ENCODE measurements at regions not wholly inside any gene's neighbourhood (a gene's known extent, or its start where the extent isn't known, plus 50 kb on each side); places are given as distances from the start of the nearest gene placed in this dataset.

GRCh38 chr19:5216141-5216847 lies 124.3 kb downstream of the PTPRS start:
- DNase-seq (ENCODE audit: low read depth, low spot score): no peak
- no peak overlapping the region for H3K27ac ChIP-seq (ENCODE audit: low read length)
- no peaks in the 10 kb centered on the region for H3K27me3 ChIP-seq (ENCODE audit: control insufficient read depth, insufficient read depth, low read length)
- no peaks in the 10 kb centered on the region for H3K4me1 ChIP-seq (ENCODE audit: control insufficient read depth, insufficient read depth, low read length)
- no peak overlapping the region for H3K4me3 ChIP-seq (ENCODE audit: low read length)
- peaks cover 78% of the 10 kb centered on the region for H3K36me3 ChIP-seq (ENCODE audit: control insufficient read depth, insufficient read depth, low read length)
- no CpG with 5 or more reads among the region's 14 CpGs for WGBS (ENCODE audit: insufficient coverage, insufficient read length)
- no peaks in the 10 kb centered on the region for H3K9me3 ChIP-seq (ENCODE audit: control insufficient read depth, insufficient read depth, low read length)

- H3K27ac ChIP-seq (ENCODE audit: low read length): no peak overlapping the region
- DNase-seq (ENCODE audit: low read depth, low spot score): no peak
- no peak overlapping the region for H3K4me3 ChIP-seq (ENCODE audit: low read length)
- peaks cover 78% of the 10 kb centered on the region for H3K36me3 ChIP-seq (ENCODE audit: control insufficient read depth, insufficient read depth, low read length)
- no peaks in the 10 kb centered on the region for H3K4me1 ChIP-seq (ENCODE audit: control insufficient read depth, insufficient read depth, low read length)
- no peaks in the 10 kb centered on the region for H3K27me3 ChIP-seq (ENCODE audit: control insufficient read depth, insufficient read depth, low read length)
- no peaks in the 10 kb centered on the region for H3K9me3 ChIP-seq (ENCODE audit: control insufficient read depth, insufficient read depth, low read length)
- WGBS (ENCODE audit: insufficient coverage, insufficient read length): no CpG with 5 or more reads among the region's 18 CpGs
These were observed 125.2 kb downstream of the PTPRS start for GRCh38 chr19:5215431-5215830.

GRCh38 chr19:5214902-5215301 lies 125.7 kb downstream of the PTPRS start:
- no peaks in the 10 kb centered on the region for H3K27me3 ChIP-seq (ENCODE audit: control insufficient read depth, insufficient read depth, low read length)
- H3K4me3 ChIP-seq (ENCODE audit: low read length): no peak overlapping the region
- no peaks in the 10 kb centered on the region for H3K4me1 ChIP-seq (ENCODE audit: control insufficient read depth, insufficient read depth, low read length)
- H3K9me3 ChIP-seq (ENCODE audit: control insufficient read depth, insufficient read depth, low read length): no peaks in the 10 kb centered on the region
- no peak overlapping the region for H3K27ac ChIP-seq (ENCODE audit: low read length)
- H3K36me3 ChIP-seq (ENCODE audit: control insufficient read depth, insufficient read depth, low read length): peaks cover 79% of the 10 kb centered on the region
- WGBS (ENCODE audit: insufficient coverage, insufficient read length): no CpG with 5 or more reads among the region's 6 CpGs
- no peak for DNase-seq (ENCODE audit: low read depth, low spot score)

- H3K36me3 ChIP-seq (ENCODE audit: control insufficient read depth, insufficient read depth, low read length): peaks cover 78% of the 10 kb centered on the region
- WGBS (ENCODE audit: insufficient coverage, insufficient read length): no CpG with 5 or more reads among the region's 23 CpGs
These were observed 126.2 kb downstream of the PTPRS start for GRCh38 chr19:5214371-5214770.

GRCh38 chr19:5213667-5214066 lies 126.9 kb downstream of the PTPRS start:
- Histone ChIP-seq H3K27me3 (ENCODE audit: control insufficient read depth, insufficient read depth, low read length) (no peaks in the 10 kb centered on the region), H3K36me3 (ENCODE audit: control insufficient read depth, insufficient read depth, low read length) (peaks cover 76% of the 10 kb centered on the region), H3K4me3 (ENCODE audit: low read length) (no peak overlapping the region), H3K4me1 (ENCODE audit: control insufficient read depth, insufficient read depth, low read length) (no peaks in the 10 kb centered on the region), H3K9me3 (ENCODE audit: control insufficient read depth, insufficient read depth, low read length) (no peaks in the 10 kb centered on the region), H3K27ac (ENCODE audit: low read length) (no peak overlapping the region)
- no CpG with 5 or more reads among the region's 3 CpGs for WGBS (ENCODE audit: insufficient coverage, insufficient read length)
- no peak for DNase-seq (ENCODE audit: low read depth, low spot score)

More at GRCh38 chr19:5214371-5214770, 126.2 kb downstream of the PTPRS start:
- Histone ChIP-seq H3K27ac (ENCODE audit: low read length) (no peak overlapping the region), H3K4me3 (ENCODE audit: low read length) (no peak overlapping the region), H3K27me3 (ENCODE audit: control insufficient read depth, insufficient read depth, low read length) (no peaks in the 10 kb centered on the region), H3K4me1 (ENCODE audit: control insufficient read depth, insufficient read depth, low read length) (no peaks in the 10 kb centered on the region), H3K9me3 (ENCODE audit: control insufficient read depth, insufficient read depth, low read length) (no peaks in the 10 kb centered on the region)
- DNase-seq (ENCODE audit: low read depth, low spot score): no peak

- Histone ChIP-seq H3K27me3 (ENCODE audit: control insufficient read depth, insufficient read depth, low read length) (no peaks in the 10 kb centered on the region), H3K36me3 (ENCODE audit: control insufficient read depth, insufficient read depth, low read length) (peaks cover 82% of the 10 kb centered on the region), H3K9me3 (ENCODE audit: control insufficient read depth, insufficient read depth, low read length) (no peaks in the 10 kb centered on the region), H3K4me3 (ENCODE audit: low read length) (no peak overlapping the region), H3K4me1 (ENCODE audit: control insufficient read depth, insufficient read depth, low read length) (no peaks in the 10 kb centered on the region), H3K27ac (ENCODE audit: low read length) (no peak overlapping the region)
- no peak for DNase-seq (ENCODE audit: low read depth, low spot score)
- no CpG with 5 or more reads among the region's 30 CpGs for WGBS (ENCODE audit: insufficient coverage, insufficient read length)
These were observed 128.5 kb downstream of the PTPRS start for GRCh38 chr19:5212101-5212500.

- DNase-seq (ENCODE audit: low read depth, low spot score): no peak
- no peaks in the 10 kb centered on the region for H3K9me3 ChIP-seq (ENCODE audit: control insufficient read depth, insufficient read depth, low read length)
- H3K36me3 ChIP-seq (ENCODE audit: control insufficient read depth, insufficient read depth, low read length): peaks cover 76% of the 10 kb centered on the region
- no peak overlapping the region for H3K4me3 ChIP-seq (ENCODE audit: low read length)
- WGBS (ENCODE audit: insufficient coverage, insufficient read length): no CpG with 5 or more reads among the region's 9 CpGs
- H3K27ac ChIP-seq (ENCODE audit: low read length): no peak overlapping the region
- no peaks in the 10 kb centered on the region for H3K4me1 ChIP-seq (ENCODE audit: control insufficient read depth, insufficient read depth, low read length)
- H3K27me3 ChIP-seq (ENCODE audit: control insufficient read depth, insufficient read depth, low read length): no peaks in the 10 kb centered on the region
These were observed 129.3 kb downstream of the PTPRS start for GRCh38 chr19:5211217-5211822.

GRCh38 chr19:5210556-5210955 lies 130.1 kb downstream of the PTPRS start:
- DNase-seq (ENCODE audit: low read depth, low spot score): no peak
- no peaks in the 10 kb centered on the region for H3K9me3 ChIP-seq (ENCODE audit: control insufficient read depth, insufficient read depth, low read length)
- no peaks in the 10 kb centered on the region for H3K27me3 ChIP-seq (ENCODE audit: control insufficient read depth, insufficient read depth, low read length)
- no peak overlapping the region for H3K4me3 ChIP-seq (ENCODE audit: low read length)
- H3K36me3 ChIP-seq (ENCODE audit: control insufficient read depth, insufficient read depth, low read length): peaks cover 70% of the 10 kb centered on the region
- WGBS (ENCODE audit: insufficient coverage, insufficient read length): no CpG with 5 or more reads among the region's 23 CpGs
- no peaks in the 10 kb centered on the region for H3K4me1 ChIP-seq (ENCODE audit: control insufficient read depth, insufficient read depth, low read length)
- H3K27ac ChIP-seq (ENCODE audit: low read length): no peak overlapping the region

- no peak overlapping the region for H3K4me3 ChIP-seq (ENCODE audit: low read length)
- H3K27me3 ChIP-seq (ENCODE audit: control insufficient read depth, insufficient read depth, low read length): no peaks in the 10 kb centered on the region
- H3K36me3 ChIP-seq (ENCODE audit: control insufficient read depth, insufficient read depth, low read length): peaks cover 45% of the 10 kb centered on the region
- H3K27ac ChIP-seq (ENCODE audit: low read length): no peak overlapping the region
- DNase-seq (ENCODE audit: low read depth, low spot score): no peak
- no peaks in the 10 kb centered on the region for H3K9me3 ChIP-seq (ENCODE audit: control insufficient read depth, insufficient read depth, low read length)
- no peaks in the 10 kb centered on the region for H3K4me1 ChIP-seq (ENCODE audit: control insufficient read depth, insufficient read depth, low read length)
- WGBS (ENCODE audit: insufficient coverage, insufficient read length): no CpG with 5 or more reads among the region's 17 CpGs
These were observed 132.8 kb downstream of the PTPRS start for GRCh38 chr19:5207806-5208205.

- Histone ChIP-seq H3K4me3 (ENCODE audit: low read length) (no peak overlapping the region), H3K4me1 (ENCODE audit: control insufficient read depth, insufficient read depth, low read length) (no peaks in the 10 kb centered on the region), H3K27ac (ENCODE audit: low read length) (no peak overlapping the region), H3K27me3 (ENCODE audit: control insufficient read depth, insufficient read depth, low read length) (no peaks in the 10 kb centered on the region), H3K36me3 (ENCODE audit: control insufficient read depth, insufficient read depth, low read length) (peaks cover 39% of the 10 kb centered on the region), H3K9me3 (ENCODE audit: control insufficient read depth, insufficient read depth, low read length) (no peaks in the 10 kb centered on the region)
- no peak for DNase-seq (ENCODE audit: low read depth, low spot score)
- no CpG with 5 or more reads among the region's 11 CpGs for WGBS (ENCODE audit: insufficient coverage, insufficient read length)
These were observed 133.9 kb downstream of the PTPRS start for GRCh38 chr19:5206751-5207075.
